Gastroesophageal sphincter (tissue), 3 donors: ENCODE measurements at regions not wholly inside any gene's neighbourhood (a gene's known extent, or its start where the extent isn't known, plus 50 kb on each side); places are given as distances from the start of the nearest gene placed in this dataset.

Experiments
- CTCF ChIP-seq, 4 experiments: fragments of 200-600 bp in 2 of 4; fragments of 450-650 bp in 2 of 4; sonication (generic) in 1 of 4; IDR thresholded peaks; one replicate each; pipeline ENCODE4 v1.5.1; 2017 to 2019; ENCODE audit warnings: antibody characterized with exemption in 4 of 4, mild to moderate bottlenecking in 2 of 4, moderate library complexity in 2 of 4
- POLR2A ChIP-seq, 2 donors: fragments of 450-650 bp; IDR thresholded peaks; one replicate each; pipeline ENCODE4 v1.6.1; 2017; ENCODE audit warnings: antibody characterized with exemption in 2 of 2, mild to moderate bottlenecking in 2 of 2, moderate library complexity in 1 of 2

DNA sequence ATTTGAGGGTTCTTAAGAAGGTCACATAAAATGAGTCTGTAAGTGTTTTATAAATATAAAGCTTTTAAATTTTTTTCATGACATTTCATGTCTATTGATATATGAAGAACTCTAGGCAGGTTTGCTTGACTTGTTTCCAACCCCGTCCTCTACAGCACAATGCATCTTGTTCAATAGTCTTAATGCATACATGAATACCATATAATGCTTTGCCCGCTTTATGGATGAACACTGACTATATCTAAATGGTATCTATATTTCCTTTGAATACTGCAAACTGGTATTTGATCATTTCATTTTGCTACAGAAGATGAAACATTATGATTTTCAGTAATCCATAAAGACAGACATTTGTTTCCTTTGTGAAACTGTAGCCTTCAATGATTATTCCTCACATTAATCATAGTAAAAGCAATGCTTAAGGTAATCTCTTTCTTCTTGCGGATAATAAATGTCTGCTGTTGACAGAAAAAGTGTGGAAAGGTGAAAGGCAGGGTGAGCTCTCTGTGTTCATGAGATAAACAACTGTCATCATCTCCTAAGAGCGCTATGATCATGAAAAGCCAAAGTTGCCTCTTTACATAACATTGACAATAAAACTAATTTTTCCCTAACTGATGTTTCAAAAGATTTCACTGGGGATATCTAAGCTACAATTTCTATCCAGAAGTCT is 645.1 kb downstream of the CDH8 start:
- TF ChIP-seq POLR2A (IDR thresholded peaks at IDR 0.05), result no peak
- TF ChIP-seq CTCF (IDR thresholded peaks at IDR 0.05), result no peak
